ENCODE measurements at regions not wholly inside any gene's neighbourhood (a gene's known extent, or its start where the extent isn't known, plus 50 kb on each side); places are given as distances from the start of the nearest gene placed in this dataset.

DNA sequence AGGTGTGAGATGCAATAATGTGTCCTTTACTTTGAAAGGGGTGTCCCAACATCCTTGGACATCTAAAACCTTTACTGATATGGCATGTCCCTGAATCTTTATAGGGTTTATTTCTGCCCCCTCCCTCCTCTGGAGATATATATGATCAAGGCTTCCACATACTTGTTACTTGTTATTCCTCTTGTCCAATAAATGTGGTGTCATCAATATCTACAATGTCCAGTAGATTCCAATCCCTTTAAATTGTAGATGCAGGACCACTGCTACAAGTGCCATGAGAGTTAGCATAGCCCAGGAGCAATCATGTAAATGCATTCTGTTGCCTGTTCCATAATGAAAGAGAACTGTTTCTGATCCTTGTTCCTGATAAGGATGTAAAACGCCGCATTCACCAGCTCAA is 479.7 kb upstream of the MEIS1 start:
- TF ChIP-seq, protein P1, sequence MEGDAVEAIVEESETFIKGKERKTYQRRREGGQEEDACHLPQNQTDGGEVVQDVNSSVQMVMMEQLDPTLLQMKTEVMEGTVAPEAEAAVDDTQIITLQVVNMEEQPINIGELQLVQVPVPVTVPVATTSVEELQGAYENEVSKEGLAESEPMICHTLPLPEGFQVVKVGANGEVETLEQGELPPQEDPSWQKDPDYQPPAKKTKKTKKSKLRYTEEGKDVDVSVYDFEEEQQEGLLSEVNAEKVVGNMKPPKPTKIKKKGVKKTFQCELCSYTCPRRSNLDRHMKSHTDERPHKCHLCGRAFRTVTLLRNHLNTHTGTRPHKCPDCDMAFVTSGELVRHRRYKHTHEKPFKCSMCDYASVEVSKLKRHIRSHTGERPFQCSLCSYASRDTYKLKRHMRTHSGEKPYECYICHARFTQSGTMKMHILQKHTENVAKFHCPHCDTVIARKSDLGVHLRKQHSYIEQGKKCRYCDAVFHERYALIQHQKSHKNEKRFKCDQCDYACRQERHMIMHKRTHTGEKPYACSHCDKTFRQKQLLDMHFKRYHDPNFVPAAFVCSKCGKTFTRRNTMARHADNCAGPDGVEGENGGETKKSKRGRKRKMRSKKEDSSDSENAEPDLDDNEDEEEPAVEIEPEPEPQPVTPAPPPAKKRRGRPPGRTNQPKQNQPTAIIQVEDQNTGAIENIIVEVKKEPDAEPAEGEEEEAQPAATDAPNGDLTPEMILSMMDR (IDR thresholded peaks at IDR 0.05), result no peak
- no peak for TF ChIP-seq EP300 (IDR thresholded peaks at IDR 0.05)
- no peak for TF ChIP-seq POLR2A (IDR thresholded peaks at IDR 0.05)

Measured in gastroesophageal sphincter (tissue), 3 donors.